K562 (cell line): ENCODE measurements at regions not wholly inside any gene's neighbourhood (a gene's known extent, or its start where the extent isn't known, plus 50 kb on each side); places are given as distances from the start of the nearest gene placed in this dataset.

Experiments used
- ATAC-seq: fragments of 200-7000 bp; cut with Tn5 transposase; 3 replicates; pipeline ENCODE4 v1.9.1; 2020; ENCODE audit warnings: moderate library complexity
- BruUV-seq: library from RNA; stranded (reverse); fragments of 400-500 nt; replicated peaks from 2 replicates; lab custom pipeline; 2021; lab: Mats Ljungman, UMichigan
- CTCF ChIA-PET: fragments of 300-600 bp; formaldehyde crosslinking; extraction: SDS; loops from one replicate; lab custom pipeline; 2021; ENCODE audit warnings: low intra/inter-chr PET ratio; lab: Yijun Ruan, JAX
- POLR2A ChIA-PET: fragments of 300-600, 350-650 bp; sonication (Branson Sonifier 250); formaldehyde crosslinking; extraction: SDS; loops from one replicate; lab custom pipeline; 2021; ENCODE audit warnings: antibody characterized with exemption, inconsistent platforms; lab: Yijun Ruan, JAX
- DNase-seq, 4 experiments: peaks; one replicate each; pipeline versions ENCODE4 v3.0.0 to v3.0.0-alpha.2; 2011 to 2018; ENCODE audit warnings: low spot score in 3 of 4, mixed read lengths in 3 of 4; ENCODE audit errors: extremely low read depth in 1 of 4
- FAIRE-seq: peaks from 2 replicates; lab custom pipeline; 2011; peaks lifted over from hg19 to GRCh38; lab: Jason Lieb, UNC
- H2AFZ ChIP-seq: 2 replicates; pipeline ENCODE4 v1.6.0; 2011; ENCODE audit warnings: low read depth, low read length, control low read depth, inconsistent platforms
- H3K27ac ChIP-seq: fragments of 200-600 bp; 3 replicates; pipeline ENCODE4 v1.8.0; 2011; ENCODE audit warnings: low read depth, mild to moderate bottlenecking, control low read depth, inconsistent platforms, low read length, moderate library complexity, mixed read lengths; ENCODE audit errors: extremely low read depth
- H3K27me3 ChIP-seq, 2 experiments: fragments of 300-600 bp in 1 of 2; 2 replicates in 1 of 2; 3 replicates in 1 of 2; pipeline versions ENCODE4 v1.6.0 to v1.8.0; 2011; ENCODE audit warnings: inconsistent platforms in 2 of 2, low read length in 2 of 2, mild to moderate bottlenecking in 1 of 2, mixed read lengths in 1 of 2, moderate library complexity in 1 of 2; ENCODE audit not compliant: control insufficient read depth in 2 of 2, insufficient read depth in 2 of 2
- H3K36me3 ChIP-seq: fragments of 300-600 bp; 3 replicates; pipeline ENCODE4 v1.8.0; 2011; ENCODE audit warnings: mild to moderate bottlenecking, low read length, inconsistent platforms; ENCODE audit not compliant: control insufficient read depth, insufficient read depth
- H3K4me1 ChIP-seq, 2 experiments: fragments of 200-600 bp in 1 of 2; replicated peaks in 1 of 2; 2 replicates in 1 of 2; 3 replicates in 1 of 2; pipeline versions ENCODE4 v1.5.1 to v1.8.0; 2011; ENCODE audit warnings: inconsistent platforms in 2 of 2, low read length in 2 of 2, mild to moderate bottlenecking in 1 of 2, mixed read lengths in 1 of 2, moderate library complexity in 1 of 2; ENCODE audit not compliant: control insufficient read depth in 2 of 2, insufficient read depth in 2 of 2
- H3K4me2 ChIP-seq: 2 replicates; pipeline ENCODE4 v1.6.1; 2011; ENCODE audit warnings: low read length, control low read depth, inconsistent platforms, mixed read lengths; ENCODE audit not compliant: insufficient read depth
- H3K4me3 ChIP-seq: fragments of 200-600 bp; sonication (generic), shearing (Covaris generic); 2 replicates; pipeline ENCODE4 v1.5.1; 2016; ENCODE audit warnings: control low read depth, inconsistent platforms
- H3K79me2 ChIP-seq: fragments of 200-600 bp; 3 replicates; pipeline ENCODE4 v1.8.0; 2011; ENCODE audit warnings: low read length, inconsistent platforms; ENCODE audit not compliant: control insufficient read depth, insufficient read depth
- H3K9ac ChIP-seq, 2 experiments: 2 replicates each; pipeline versions ENCODE4 v1.6.0 to v1.6.1; 2011; ENCODE audit warnings: low read depth in 2 of 2, low read length in 2 of 2, control low read depth in 1 of 2, inconsistent platforms in 1 of 2, mild to moderate bottlenecking in 1 of 2, mixed read lengths in 1 of 2; ENCODE audit not compliant: insufficient read depth in 1 of 2
- H3K9me1 ChIP-seq: one replicate; pipeline ENCODE4 v1.6.0; 2011; ENCODE audit warnings: inconsistent platforms, mild to moderate bottlenecking, low read length, moderate library complexity; ENCODE audit not compliant: control insufficient read depth, insufficient read depth
- H3K9me3 ChIP-seq: replicated peaks from 2 replicates; pipeline ENCODE4 v1.5.1; 2011; ENCODE audit warnings: low read depth, low read length, inconsistent platforms; ENCODE audit not compliant: control insufficient read depth, insufficient read depth
- H4K20me1 ChIP-seq: replicated peaks from 2 replicates; pipeline ENCODE4 v1.6.1; 2011; ENCODE audit warnings: low read length, inconsistent platforms, mixed read lengths; ENCODE audit not compliant: control insufficient read depth, insufficient read depth
- ELF4 ChIP-seq: fragments of 450-650 bp; formaldehyde crosslinking; IDR thresholded peaks from 2 replicates; pipeline ENCODE4 v1.4.0; 2022; ENCODE audit warnings: missing genetic modification characterization
- MTA1 ChIP-seq: fragments of 450-650 bp; IDR thresholded peaks from 2 replicates; pipeline ENCODE4 v1.6.1; 2017; ENCODE audit warnings: borderline replicate concordance
- NFIX ChIP-seq: fragments of 250-450 bp; sonication (Bioruptor Pico); IDR thresholded peaks from 2 replicates; pipeline ENCODE4 v1.4.0; 2020; ENCODE audit warnings: low read depth, mild to moderate bottlenecking, moderate library complexity
- SMARCC2 ChIP-seq: fragments of 450-650 bp; IDR thresholded peaks from 2 replicates; pipeline ENCODE4 v1.6.1; 2017; ENCODE audit warnings: antibody characterized with exemption, moderate library complexity, mild to moderate bottlenecking, low read depth
- SNIP1 ChIP-seq: fragments of 450-650 bp; IDR thresholded peaks from 2 replicates; pipeline ENCODE4 v1.7.1; 2017; ENCODE audit warnings: low read depth, mild to moderate bottlenecking
- STAT6 ChIP-seq: sonication (generic); formaldehyde crosslinking; IDR thresholded peaks from 2 replicates; pipeline ENCODE4 v1.8.1; 2023; ENCODE audit warnings: mild to moderate bottlenecking, missing genetic modification reagents
- ZC3H11A ChIP-seq: IDR thresholded peaks from 2 replicates; pipeline ENCODE4 v1.6.1; 2012; ENCODE audit warnings: low read depth, low read length, improper control_type of control experiment
- ZNF134 ChIP-seq: fragments of 250-450 bp; sonication (Bioruptor Pico); conservative IDR thresholded peaks from 2 replicates; pipeline ENCODE4 v1.4.0; 2020
- WGBS: fragments of 100-300 bp; shearing (Covaris generic); methylation state at CpG from one replicate; pipeline ENCODE4 v1.1.6; 2016; ENCODE audit warnings: low coverage, mixed read lengths; ENCODE audit not compliant: insufficient coverage; ENCODE audit errors: missing lambda C conversion rate; 5-methylcytosine and 5-hydroxymethylcytosine counted together
- in situ Hi-C: fragments of 300-500 bp; cut with MboI; formaldehyde crosslinking; loops from 4 replicates; pipeline ENCODE4 v1.15.0; 2018; ENCODE audit warnings: inconsistent platforms, mixed read lengths
- intact Hi-C: fragments of 100-400 bp; cut with micrococcal nuclease; formaldehyde crosslinking; loops from 2 replicates; pipeline ENCODE4 v1.14.2; 2022
- TF ChIP-seq, protein P1 (sequence below): fragments of 450-650 bp; IDR thresholded peaks from 2 replicates; pipeline ENCODE4 v1.6.1; 2016; ENCODE audit warnings: borderline replicate concordance
- TF ChIP-seq, protein P2 (sequence below): sonication (generic); formaldehyde crosslinking; IDR thresholded peaks from 2 replicates; pipeline ENCODE4 v1.8.0; 2023; ENCODE audit warnings: missing genetic modification reagents, mild to moderate bottlenecking, borderline replicate concordance

DNA sequence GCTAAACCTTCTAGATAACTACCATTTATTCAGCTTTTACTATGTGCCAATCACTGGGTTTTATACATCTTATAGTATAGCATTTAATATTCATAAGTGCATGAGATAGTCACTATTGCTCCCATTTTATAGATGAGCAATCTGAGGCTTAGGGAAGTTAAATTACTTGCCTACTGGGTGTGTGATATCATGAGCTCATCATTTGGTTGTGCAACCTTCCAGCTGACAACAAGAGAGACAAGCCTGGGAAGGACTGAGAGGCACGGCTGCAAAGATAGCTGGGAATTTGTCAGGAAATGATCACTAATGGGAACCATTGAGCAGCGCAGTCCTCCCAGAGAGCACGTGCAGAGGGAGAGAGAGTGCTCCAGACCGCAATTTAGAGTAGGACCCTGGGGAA is 481.6 kb upstream of the KIF2A start:
- H3K36me3 ChIP-seq: no peaks in the 10 kb centered on the region
- H3K9me3 ChIP-seq: no peaks in the 10 kb centered on the region
- H2AFZ ChIP-seq: no peak overlapping the region
- ChIA-PET CTCF (no interaction called here), POLR2A (no interaction called here)
- H3K9me1 ChIP-seq: no peaks in the 10 kb centered on the region
- no peaks in the 10 kb centered on the region for H4K20me1 ChIP-seq
- no peak for TF ChIP-seq SNIP1
- TF ChIP-seq ELF4 (CRISPR knock-in tag): no peak
- TF ChIP-seq ZC3H11A: no peak
- TF ChIP-seq NFIX (CRISPR knock-in tag): no peak
- no peak for TF ChIP-seq MTA1
- TF ChIP-seq, protein P1, sequence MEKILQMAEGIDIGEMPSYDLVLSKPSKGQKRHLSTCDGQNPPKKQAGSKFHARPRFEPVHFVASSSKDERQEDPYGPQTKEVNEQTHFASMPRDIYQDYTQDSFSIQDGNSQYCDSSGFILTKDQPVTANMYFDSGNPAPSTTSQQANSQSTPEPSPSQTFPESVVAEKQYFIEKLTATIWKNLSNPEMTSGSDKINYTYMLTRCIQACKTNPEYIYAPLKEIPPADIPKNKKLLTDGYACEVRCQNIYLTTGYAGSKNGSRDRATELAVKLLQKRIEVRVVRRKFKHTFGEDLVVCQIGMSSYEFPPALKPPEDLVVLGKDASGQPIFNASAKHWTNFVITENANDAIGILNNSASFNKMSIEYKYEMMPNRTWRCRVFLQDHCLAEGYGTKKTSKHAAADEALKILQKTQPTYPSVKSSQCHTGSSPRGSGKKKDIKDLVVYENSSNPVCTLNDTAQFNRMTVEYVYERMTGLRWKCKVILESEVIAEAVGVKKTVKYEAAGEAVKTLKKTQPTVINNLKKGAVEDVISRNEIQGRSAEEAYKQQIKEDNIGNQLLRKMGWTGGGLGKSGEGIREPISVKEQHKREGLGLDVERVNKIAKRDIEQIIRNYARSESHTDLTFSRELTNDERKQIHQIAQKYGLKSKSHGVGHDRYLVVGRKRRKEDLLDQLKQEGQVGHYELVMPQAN: no peak
- no peak for TF ChIP-seq STAT6 (CRISPR knock-in tag)
- TF ChIP-seq ZNF134: no peak
- TF ChIP-seq, protein P2, sequence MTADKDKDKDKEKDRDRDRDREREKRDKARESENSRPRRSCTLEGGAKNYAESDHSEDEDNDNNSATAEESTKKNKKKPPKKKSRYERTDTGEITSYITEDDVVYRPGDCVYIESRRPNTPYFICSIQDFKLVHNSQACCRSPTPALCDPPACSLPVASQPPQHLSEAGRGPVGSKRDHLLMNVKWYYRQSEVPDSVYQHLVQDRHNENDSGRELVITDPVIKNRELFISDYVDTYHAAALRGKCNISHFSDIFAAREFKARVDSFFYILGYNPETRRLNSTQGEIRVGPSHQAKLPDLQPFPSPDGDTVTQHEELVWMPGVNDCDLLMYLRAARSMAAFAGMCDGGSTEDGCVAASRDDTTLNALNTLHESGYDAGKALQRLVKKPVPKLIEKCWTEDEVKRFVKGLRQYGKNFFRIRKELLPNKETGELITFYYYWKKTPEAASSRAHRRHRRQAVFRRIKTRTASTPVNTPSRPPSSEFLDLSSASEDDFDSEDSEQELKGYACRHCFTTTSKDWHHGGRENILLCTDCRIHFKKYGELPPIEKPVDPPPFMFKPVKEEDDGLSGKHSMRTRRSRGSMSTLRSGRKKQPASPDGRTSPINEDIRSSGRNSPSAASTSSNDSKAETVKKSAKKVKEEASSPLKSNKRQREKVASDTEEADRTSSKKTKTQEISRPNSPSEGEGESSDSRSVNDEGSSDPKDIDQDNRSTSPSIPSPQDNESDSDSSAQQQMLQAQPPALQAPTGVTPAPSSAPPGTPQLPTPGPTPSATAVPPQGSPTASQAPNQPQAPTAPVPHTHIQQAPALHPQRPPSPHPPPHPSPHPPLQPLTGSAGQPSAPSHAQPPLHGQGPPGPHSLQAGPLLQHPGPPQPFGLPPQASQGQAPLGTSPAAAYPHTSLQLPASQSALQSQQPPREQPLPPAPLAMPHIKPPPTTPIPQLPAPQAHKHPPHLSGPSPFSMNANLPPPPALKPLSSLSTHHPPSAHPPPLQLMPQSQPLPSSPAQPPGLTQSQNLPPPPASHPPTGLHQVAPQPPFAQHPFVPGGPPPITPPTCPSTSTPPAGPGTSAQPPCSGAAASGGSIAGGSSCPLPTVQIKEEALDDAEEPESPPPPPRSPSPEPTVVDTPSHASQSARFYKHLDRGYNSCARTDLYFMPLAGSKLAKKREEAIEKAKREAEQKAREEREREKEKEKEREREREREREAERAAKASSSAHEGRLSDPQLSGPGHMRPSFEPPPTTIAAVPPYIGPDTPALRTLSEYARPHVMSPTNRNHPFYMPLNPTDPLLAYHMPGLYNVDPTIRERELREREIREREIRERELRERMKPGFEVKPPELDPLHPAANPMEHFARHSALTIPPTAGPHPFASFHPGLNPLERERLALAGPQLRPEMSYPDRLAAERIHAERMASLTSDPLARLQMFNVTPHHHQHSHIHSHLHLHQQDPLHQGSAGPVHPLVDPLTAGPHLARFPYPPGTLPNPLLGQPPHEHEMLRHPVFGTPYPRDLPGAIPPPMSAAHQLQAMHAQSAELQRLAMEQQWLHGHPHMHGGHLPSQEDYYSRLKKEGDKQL (CRISPR knock-in tag): no peak
- TF ChIP-seq SMARCC2: no peak
- no peak for FAIRE-seq
- peaks cover 0 to 13% of the 10 kb centered on the region in 2 experiments; a peak in 2 of 5 replicates for H3K27me3 ChIP-seq
- H3K4me3 ChIP-seq: no peak overlapping the region
- H3K27ac ChIP-seq: no peak overlapping the region
- H3K4me2 ChIP-seq: no peak overlapping the region
- BruUV-seq: no TSS peak
- no peak overlapping the region for H3K9ac ChIP-seq
- intact Hi-C loops (no loop called here), in situ Hi-C loops (no loop called here)
- 0% methylated on average over 4 of the region's 4 CpGs for WGBS
- H3K4me1 ChIP-seq: no peaks in the 10 kb centered on the region
- no peak for ATAC-seq
- no peak for DNase-seq
- no peaks in the 10 kb centered on the region for H3K79me2 ChIP-seq
